Progenitor cell of endocrine pancreas (in vitro differentiated cells): ENCODE measurements at regions not wholly inside any gene's neighbourhood (a gene's known extent, or its start where the extent isn't known, plus 50 kb on each side); places are given as distances from the start of the nearest gene placed in this dataset.

Source experiments
- DNase-seq: peaks from one replicate; pipeline ENCODE4 v3.0.0; 2021; ENCODE audit warnings: low spot score; ENCODE audit not compliant: unreplicated experiment
- H3K27ac Mint-ChIP-seq: 2 replicates; pipeline ENCODE4 v1.8.0; 2021; ENCODE audit warnings: mild to moderate bottlenecking, moderate library complexity, mixed read lengths
- H3K27me3 Mint-ChIP-seq: 2 replicates; pipeline ENCODE4 v1.8.0; 2021; ENCODE audit warnings: mixed read lengths
- H3K36me3 Mint-ChIP-seq: 2 replicates; pipeline ENCODE4 v1.8.0; 2022; ENCODE audit warnings: mixed read lengths; ENCODE audit not compliant: insufficient read depth
- H3K4me1 Mint-ChIP-seq: 2 replicates; pipeline ENCODE4 v1.8.0; 2021; ENCODE audit warnings: low read depth, mixed read lengths
- H3K4me3 Mint-ChIP-seq: 2 replicates; pipeline ENCODE4 v1.8.0; 2021; ENCODE audit warnings: low read depth, mild to moderate bottlenecking, moderate library complexity, mixed read lengths
- H3K9me3 Mint-ChIP-seq: 2 replicates; pipeline ENCODE4 v1.8.0; 2021; ENCODE audit warnings: low read depth, mixed read lengths
- CTCF ChIP-seq: fragments of 200-600 bp; sonication (generic); IDR thresholded peaks from one replicate; pipeline ENCODE4 v1.5.0; 2021; ENCODE audit warnings: antibody characterized with exemption, mild to moderate bottlenecking; ENCODE audit not compliant: unreplicated experiment

DNA sequence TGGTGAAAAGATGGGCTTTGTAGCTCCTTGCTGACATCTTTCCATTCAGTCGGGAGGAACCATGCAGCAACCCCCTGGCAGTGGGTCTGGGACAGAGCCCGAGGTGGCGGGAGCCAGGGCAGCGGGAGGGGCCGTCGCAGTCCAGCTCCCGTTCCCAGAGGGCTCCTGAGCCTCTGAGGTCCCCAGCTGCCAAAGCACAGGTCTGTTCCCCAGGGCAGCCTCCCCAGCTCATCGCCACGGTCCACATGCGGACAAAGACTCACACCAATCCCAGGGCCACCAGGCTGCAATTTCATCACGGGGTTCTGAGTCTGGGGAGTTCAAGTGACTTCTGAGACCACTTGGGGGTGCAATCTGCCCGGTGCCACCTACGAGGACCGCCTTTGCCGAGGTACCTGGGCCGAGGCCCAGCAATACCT lies 196.0 kb downstream of the RBFOX3 start:
- Mint-ChIP-seq H3K27me3 (peaks cover 45% of the 10 kb centered on the region), H3K27ac (no peak overlapping the region), H3K4me3 (no peak overlapping the region), H3K4me1 (no peaks in the 10 kb centered on the region), H3K9me3 (no peaks in the 10 kb centered on the region), H3K36me3 (no peaks in the 10 kb centered on the region)
- no peak for DNase-seq
- TF ChIP-seq CTCF = no peak

GRCh38 chr17:79414063-79414792 lies 196.6 kb downstream of the RBFOX3 start:
- Mint-ChIP-seq H3K36me3 (no peaks in the 10 kb centered on the region), H3K9me3 (no peaks in the 10 kb centered on the region), H3K27me3 (peaks cover 45% of the 10 kb centered on the region), H3K4me3 (no peak overlapping the region), H3K4me1 (no peaks in the 10 kb centered on the region), H3K27ac (no peak overlapping the region)
- no peak for DNase-seq
- TF ChIP-seq CTCF = no peak

- no peak overlapping the region for H3K4me3 Mint-ChIP-seq
- peaks cover 46% of the 10 kb centered on the region for H3K27me3 Mint-ChIP-seq
- no peaks in the 10 kb centered on the region for H3K9me3 Mint-ChIP-seq
- no peaks in the 10 kb centered on the region for H3K4me1 Mint-ChIP-seq
- no peaks in the 10 kb centered on the region for H3K36me3 Mint-ChIP-seq
- H3K27ac Mint-ChIP-seq = no peak overlapping the region
- TF ChIP-seq CTCF = no peak
- no peak for DNase-seq
Observed at GRCh38 chr17:79413611-79414010, 197.2 kb downstream of the RBFOX3 start.

- H3K36me3 Mint-ChIP-seq = no peaks in the 10 kb centered on the region
- H3K4me1 Mint-ChIP-seq = no peaks in the 10 kb centered on the region
- no peaks in the 10 kb centered on the region for H3K9me3 Mint-ChIP-seq
- H3K27me3 Mint-ChIP-seq = peaks cover 45% of the 10 kb centered on the region
- TF ChIP-seq CTCF = no peak
- H3K27ac Mint-ChIP-seq = no peak overlapping the region
- no peak overlapping the region for H3K4me3 Mint-ChIP-seq
- DNase-seq = no peak
Observed at GRCh38 chr17:79412886-79413390, 197.9 kb downstream of the RBFOX3 start.

DNA sequence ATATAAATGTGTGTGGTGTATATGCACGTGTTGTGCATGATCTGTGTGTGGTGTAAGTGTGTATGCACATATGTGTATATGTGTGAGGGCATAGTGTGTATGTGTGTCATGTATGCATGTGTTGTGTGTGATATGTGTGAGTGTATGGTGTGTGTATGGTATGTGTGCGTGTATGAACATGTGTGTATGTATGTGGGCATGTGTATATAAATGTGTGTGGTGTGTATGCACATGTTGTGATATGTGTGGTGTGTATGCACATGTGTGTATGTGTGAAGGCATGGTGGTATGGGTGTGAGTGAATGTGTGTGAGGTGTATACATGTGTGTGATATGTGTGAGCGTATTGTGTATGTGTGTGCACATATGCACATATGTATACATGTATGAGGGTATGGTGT lies 198.7 kb downstream of the RBFOX3 start:
- Mint-ChIP-seq H3K27ac (no peak overlapping the region), H3K9me3 (no peaks in the 10 kb centered on the region), H3K4me3 (no peak overlapping the region), H3K4me1 (no peaks in the 10 kb centered on the region), H3K36me3 (no peaks in the 10 kb centered on the region), H3K27me3 (peaks cover 45% of the 10 kb centered on the region)
- no peak for TF ChIP-seq CTCF
- no peak for DNase-seq
